ENCODE measurements at regions not wholly inside any gene's neighbourhood (a gene's known extent, or its start where the extent isn't known, plus 50 kb on each side); places are given as distances from the start of the nearest gene placed in this dataset.

GRCh38 chr5:74510476-74511075 is 130.0 kb downstream of the ENC1 start (continued):
- no peak for TF ChIP-seq CTCF (IDR thresholded peaks at IDR 0.05 in 2 of 3, conservative IDR thresholded peaks at IDR 0.05 in 1 of 3; ENCODE audit: control insufficient read depth in 2 of 3, extremely low read depth in 1 of 3, insufficient read depth in 1 of 3, low read depth in 3 of 3, low read length in 3 of 3)
- no peak for TF ChIP-seq SMC3 (IDR thresholded peaks at IDR 0.05; ENCODE audit: borderline replicate concordance, low read length)
- no peak for TF ChIP-seq E4F1 (IDR thresholded peaks at IDR 0.05; ENCODE audit: borderline replicate concordance, partially characterized antibody)
- TF ChIP-seq ZBTB33 (IDR thresholded peaks at IDR 0.05), result no peak
- TF ChIP-seq BRCA1 (IDR thresholded peaks at IDR 0.05; ENCODE audit: low read depth, low read length), result no peak
- no peak for TF ChIP-seq DPF2 (IDR thresholded peaks at IDR 0.05)
- TF ChIP-seq WRNIP1 (IDR thresholded peaks at IDR 0.05; ENCODE audit: borderline replicate concordance, low read depth, low read length), result no peak
